ENCODE measurements at regions not wholly inside any gene's neighbourhood (a gene's known extent, or its start where the extent isn't known, plus 50 kb on each side); places are given as distances from the start of the nearest gene placed in this dataset.

DNA sequence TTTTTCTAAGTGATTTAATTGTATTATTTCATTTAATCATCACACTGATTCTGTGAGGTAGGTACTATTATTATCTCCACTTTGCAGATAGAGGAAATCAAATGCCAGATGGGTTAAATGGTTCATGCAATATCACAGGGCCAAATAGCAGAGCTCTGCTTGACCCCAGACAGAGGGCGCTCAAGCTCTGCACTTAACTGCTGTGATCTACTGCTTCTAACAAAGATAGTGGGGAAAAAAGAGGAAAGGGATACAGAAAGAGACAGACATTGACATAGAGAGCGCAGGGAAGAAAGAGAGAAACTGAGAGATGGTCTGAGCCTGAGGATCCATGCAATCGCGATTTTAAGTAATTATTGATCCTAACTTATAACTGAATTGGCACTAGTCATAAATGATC is 279.1 kb upstream of the THRB start:
- peak; percentile 53 for DNase-seq

DNA sequence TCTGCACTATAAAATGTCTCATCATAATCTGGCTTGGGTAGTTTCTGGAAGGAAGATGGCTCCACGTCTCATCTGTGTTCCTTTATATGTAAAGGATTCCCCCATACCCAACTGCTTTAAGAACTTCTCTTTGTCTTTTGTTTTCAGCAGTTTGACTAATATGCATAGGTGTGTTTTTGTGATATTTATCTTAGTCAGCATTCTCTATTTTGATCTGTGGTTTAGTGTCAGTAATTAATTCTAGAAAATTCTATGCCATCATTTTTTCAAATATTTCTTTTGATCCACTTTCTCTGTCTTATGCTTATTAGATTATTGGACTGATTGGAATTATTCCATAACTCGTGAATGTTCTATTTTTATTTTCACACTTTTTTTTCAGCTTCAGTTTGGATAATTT is 286.3 kb upstream of the THRB start:
- DNase-seq, result no peak

DNA sequence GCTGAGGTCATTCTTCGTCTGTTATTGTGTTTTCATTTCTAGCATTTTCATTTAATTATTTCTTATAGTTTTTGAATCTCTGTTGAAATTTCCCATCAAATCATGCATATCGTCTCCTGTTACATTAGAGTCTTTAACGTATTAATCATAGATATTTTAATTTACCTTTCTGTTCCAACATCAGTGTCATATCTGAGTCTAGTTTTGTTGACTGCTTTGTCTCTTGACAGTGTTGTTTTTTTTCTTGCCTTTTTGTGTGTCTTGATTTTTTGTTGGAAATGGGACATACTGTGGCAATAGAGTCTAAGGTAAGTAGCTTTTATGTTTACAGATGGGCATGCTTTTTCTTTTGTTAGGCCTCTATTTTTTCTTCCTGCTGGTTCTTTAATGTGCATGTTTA is 286.8 kb upstream of the THRB start:
- no peak for DNase-seq

GRCh38 chr3:24793896-24794295 is 299.2 kb upstream of the THRB start:
- DNase-seq, result peak; percentile 57

GRCh38 chr3:24802614-24803013 is 308.0 kb upstream of the THRB start:
- DNase-seq, result no peak

DNA sequence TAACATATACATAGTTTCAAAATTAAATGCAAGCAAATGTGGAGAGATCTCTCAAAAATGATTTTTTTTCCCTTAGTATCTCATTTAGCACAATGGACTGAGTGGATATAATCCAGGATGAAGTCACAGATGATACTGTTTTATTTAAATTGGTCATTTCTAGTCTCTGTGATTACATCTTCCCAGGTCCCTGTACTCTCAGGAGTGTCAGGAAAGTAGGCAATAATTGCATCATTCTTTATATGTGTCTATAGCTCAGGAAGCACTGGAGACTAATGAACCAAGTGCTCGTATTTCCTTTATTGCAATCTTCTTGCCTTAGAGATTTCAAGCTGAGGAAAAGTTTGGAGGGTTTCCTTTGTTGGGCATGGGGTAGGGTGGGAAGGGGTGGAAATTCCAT is 309.4 kb upstream of the THRB start:
- no peak for DNase-seq

- DNase-seq, result peak; percentile 34
These were observed 316.2 kb upstream of the THRB start for GRCh38 chr3:24810881-24811280.

DNA sequence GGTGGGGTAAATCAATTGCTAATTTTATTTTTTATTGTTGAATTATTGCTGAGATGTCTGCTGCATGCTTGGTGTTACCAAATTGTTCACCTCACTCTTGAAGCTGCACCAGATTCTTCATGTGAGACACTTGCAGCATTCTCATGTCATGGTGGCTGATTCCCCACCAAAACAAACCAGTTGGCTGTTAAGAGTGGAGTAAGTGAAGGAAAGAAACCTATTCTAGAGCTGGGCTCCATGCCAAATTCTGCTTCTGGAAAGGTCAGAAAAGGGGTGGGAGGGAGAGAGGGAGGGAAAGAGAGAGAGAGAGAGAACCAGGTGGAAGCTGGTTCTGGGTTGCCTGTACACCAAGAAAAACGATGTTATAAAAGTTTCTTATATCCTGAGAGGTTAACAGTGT is 317.5 kb upstream of the THRB start:
- DNase-seq, result no peak

DNA sequence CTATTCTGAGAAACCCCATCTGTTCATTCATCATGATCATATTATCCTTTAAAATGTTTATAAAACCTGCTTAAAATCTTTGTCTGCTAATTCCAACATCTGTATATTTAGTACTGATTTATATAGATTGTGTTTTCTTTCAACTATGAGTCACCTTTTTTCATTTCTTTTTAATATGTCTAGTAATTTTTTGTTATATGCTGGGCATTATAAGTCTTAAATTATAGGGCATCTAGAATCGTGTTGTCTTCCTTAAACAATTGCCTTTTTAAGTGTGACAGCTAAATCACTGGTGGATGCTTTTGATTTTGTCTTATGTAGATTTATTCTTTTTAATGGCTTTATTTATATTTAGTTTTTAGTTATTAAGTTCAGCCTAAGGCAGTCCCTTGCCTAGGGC is 323.4 kb upstream of the THRB start:
- no peak for DNase-seq

- DNase-seq, result no peak
These were observed 333.4 kb upstream of the THRB start for GRCh38 chr3:24828011-24828410.

DNA sequence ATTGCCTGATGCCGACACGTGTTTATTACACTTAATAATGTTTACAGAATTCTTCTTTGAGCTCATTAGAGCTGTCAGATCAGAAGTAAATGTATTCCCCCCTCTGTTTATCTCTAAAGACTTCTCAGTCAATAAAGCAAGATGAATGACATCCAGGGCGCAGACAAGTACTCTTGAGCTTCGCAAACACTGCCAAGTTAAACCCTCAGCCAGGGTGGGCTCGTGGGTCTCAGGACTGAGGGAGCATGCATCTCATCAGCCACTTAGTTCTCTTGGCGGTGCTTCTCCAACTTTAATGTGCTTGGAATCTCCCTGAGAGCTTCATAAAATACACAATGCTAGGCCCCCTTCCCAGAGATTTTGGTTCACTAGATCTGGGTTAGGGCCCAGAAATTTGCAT is 333.9 kb upstream of the THRB start:
- peak; percentile 84 for DNase-seq

GRCh38 chr3:24829011-24829581 is 334.4 kb upstream of the THRB start:
- peak; percentile 42 for DNase-seq

- DNase-seq, result peak; percentile 6
These were observed 335.1 kb upstream of the THRB start for GRCh38 chr3:24829629-24830229.

GRCh38 chr3:24830230-24831152 is 335.8 kb upstream of the THRB start:
- DNase-seq, result peak; percentile 30

GRCh38 chr3:24831221-24831620 is 336.6 kb upstream of the THRB start:
- no peak for DNase-seq

DNA sequence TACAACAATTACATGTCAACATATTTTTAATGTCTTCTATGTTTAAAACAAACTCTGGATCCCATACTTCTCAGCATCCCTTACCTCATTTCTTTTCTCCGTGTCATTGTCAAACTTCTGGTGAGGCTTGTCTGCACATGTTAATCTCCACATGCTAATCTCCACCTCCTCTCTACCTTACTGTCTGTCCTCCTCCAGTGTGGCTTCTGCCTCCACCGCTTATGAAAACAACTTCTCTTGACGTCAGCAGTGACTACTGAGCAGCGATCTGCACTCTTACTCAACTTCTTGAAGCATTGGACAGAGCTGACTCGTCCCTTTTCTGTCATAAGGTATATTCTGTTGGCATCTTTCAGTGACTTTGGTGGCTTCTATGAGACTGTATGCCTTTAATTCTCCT is 338.2 kb upstream of the THRB start:
- no peak for DNase-seq

DNA sequence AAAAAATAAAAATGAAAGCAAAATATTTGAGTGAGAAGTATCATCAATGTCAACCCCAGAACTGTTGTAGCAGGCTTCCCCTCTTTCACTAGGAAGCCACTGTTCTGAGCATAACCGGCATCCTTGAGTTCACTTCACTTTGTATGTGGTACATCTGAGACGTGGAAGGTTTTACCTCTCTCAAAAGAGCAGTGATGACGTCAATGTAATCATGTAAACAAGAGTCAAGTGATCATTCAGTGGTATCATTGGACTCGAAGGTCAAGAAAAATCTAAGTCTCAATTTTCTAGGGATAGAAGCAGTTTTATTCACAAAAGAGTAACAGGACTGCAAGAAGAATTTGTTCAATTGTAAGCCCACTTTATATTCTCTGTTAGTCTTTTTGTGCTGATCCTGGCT is 339.8 kb upstream of the THRB start:
- DNase-seq, result no peak

DNA sequence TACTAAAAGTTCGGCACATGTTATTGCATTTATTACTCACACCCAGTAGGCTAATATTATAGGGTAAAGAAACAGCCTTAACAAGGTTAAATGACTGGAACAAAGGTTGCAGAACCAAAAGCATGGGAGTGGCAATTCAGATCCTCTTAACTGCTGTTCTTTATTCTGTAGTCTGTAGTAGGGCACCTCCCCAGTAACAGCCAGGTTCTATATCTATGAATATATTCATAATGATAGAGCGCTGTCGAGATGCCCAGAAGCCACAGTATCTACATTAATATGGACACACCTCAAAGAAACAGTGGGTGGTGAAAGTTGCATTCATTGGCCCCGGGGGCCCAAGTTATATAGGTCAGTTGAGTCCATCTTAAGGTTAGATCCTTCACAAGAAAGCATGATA is 340.9 kb upstream of the THRB start:
- no peak for DNase-seq

GRCh38 chr3:24837601-24838000 is 343.0 kb upstream of the THRB start:
- no peak for DNase-seq

DNA sequence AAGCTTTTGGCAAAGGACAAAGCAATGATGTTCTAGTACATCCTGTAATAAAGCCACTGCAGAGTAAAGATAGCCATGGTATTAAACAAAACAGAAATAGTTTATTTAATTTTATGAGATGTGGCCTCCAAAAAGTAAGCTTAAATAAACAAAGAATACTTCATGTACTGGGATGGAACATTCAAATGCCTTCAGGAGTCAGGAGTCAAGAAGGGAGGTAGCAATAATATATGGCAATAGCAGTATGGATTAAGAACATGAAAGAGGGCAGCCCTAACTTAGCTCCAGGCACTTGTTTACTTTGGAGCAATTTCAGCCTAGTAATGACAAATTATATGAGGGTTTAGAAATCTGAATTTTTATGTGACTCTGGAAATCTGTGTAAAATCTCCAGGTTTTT is 343.9 kb upstream of the THRB start:
- no peak for DNase-seq

- DNase-seq, result no peak
These were observed 349.3 kb upstream of the THRB start for GRCh38 chr3:24843955-24844354.

DNA sequence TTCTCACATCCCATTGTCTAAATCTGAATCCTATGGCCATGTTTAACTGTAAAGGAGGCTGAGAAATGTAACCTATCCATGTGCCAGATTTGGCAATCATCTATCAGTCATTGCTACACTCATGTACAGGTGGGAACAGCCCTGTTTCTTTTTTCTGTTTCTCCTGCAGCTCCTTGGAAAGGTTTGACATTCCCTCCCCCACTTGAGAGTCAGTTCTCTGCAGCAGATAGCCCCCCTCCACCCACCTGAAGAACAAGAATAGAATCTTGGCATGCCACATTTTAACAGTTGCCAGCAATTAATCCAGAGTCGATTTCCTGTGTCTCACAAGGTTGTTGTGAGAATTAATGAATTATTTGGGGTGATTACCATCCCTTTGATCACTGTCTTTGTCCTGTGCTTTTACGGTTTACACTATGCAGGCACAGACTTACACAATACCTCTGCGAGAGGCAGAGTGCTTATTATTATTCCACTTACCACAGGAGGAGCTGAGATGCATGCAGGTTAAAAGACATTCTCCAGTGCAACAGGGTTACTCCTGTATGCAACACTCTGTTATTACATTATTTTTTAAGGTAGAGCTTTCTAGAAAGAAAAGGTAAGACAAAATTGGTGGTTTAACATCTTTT is 351.0 kb upstream of the THRB start:
- no peak for DNase-seq

DNA sequence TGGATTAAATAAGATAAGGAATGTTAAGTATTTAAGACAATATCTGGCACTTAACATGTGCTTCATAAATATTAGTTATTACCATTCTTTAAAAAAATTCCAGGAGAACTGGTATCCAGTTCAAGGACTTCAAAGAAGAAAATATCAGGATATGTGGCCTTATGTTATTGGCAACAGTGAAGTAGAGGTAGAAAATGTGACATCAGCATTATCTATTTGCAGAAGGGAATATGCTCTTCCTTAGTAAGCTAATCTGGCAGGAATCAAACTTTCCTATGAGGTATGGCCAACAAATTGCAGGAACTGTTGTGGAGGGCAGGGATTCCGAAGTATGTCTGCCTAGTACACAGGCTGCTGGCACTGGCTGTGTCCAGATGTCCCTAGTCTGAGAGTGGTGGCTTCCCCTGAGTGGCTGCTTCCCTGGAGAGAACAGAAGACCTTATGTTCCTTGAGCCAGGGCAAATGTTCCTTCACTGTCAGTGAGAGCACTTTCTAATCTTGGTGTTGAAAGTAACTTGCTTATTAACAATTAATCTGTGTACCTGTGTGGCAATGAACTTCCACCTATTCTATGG is 351.7 kb upstream of the THRB start:
- no peak for DNase-seq

Data from NCI-H1105 treated with DMSO at 0.1 percent for 48 hours (cell line).